HG02870 (cell line): ENCODE measurements at regions not wholly inside any gene's neighbourhood (a gene's known extent, or its start where the extent isn't known, plus 50 kb on each side); places are given as distances from the start of the nearest gene placed in this dataset.

Source experiments
- ATAC-seq: cut with Tn5 transposase; IDR thresholded peaks from one replicate; pipeline ENCODE4 v1.9.1; 2021; ENCODE audit warnings: mild to moderate bottlenecking, moderate library complexity; ENCODE audit not compliant: unreplicated experiment

- ATAC-seq = no peak
Observed at GRCh38 chr7:25279705-25280104, 51.4 kb upstream of the NPVF start.

- ATAC-seq = no peak
Observed at GRCh38 chr7:25280181-25280580, 51.9 kb upstream of the NPVF start.

- ATAC-seq = no peak
Observed at GRCh38 chr7:25282194-25282593, 53.9 kb upstream of the NPVF start.

GRCh38 chr7:25286756-25287155 is 58.5 kb upstream of the NPVF start:
- no peak for ATAC-seq

GRCh38 chr7:25287291-25287690 is 59.0 kb upstream of the NPVF start:
- no peak for ATAC-seq

- ATAC-seq = no peak
Observed at GRCh38 chr7:25288556-25289307, 60.4 kb upstream of the NPVF start.

DNA sequence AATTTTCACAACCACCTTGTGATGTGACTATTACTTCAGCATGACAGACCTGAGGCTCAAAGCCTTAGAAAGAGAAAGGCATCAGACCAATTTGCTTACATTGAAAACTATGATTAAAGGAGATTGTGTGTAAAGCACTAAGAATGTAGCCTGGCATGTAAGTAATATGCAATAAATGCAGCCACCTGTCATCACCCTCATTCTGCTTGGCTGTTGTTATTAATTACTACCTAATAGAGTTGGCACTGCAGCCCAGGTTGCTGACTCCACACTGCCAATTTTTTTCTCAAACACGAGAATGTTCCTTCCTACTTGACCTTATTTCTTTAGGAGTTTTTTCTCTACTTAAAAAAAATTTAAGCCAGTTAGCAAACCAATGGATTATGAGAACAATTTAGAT is 61.2 kb upstream of the NPVF start:
- ATAC-seq = no peak

- ATAC-seq = no peak
Observed at GRCh38 chr7:25294624-25295023, 66.3 kb upstream of the NPVF start.

DNA sequence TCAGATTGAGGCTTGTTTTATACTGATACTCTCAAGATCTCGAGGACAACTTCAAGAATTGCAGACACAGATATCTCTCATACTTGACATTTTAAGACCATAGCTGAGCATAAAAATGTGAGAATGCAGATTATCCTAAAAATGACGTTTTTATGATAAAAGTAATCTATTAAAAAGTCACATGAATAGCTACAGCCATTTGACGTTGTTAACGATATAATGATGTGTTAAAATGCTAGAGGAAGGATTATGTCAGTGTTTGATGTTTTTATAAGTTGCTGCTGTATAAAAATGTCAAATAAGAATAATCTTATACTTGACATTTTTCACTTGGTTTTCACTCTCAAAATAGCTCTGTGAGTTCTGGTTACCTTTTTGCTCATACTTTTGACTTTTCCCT is 67.1 kb upstream of the NPVF start:
- no peak for ATAC-seq

- no peak for ATAC-seq
Observed at GRCh38 chr7:25296086-25296485, 67.8 kb upstream of the NPVF start.

DNA sequence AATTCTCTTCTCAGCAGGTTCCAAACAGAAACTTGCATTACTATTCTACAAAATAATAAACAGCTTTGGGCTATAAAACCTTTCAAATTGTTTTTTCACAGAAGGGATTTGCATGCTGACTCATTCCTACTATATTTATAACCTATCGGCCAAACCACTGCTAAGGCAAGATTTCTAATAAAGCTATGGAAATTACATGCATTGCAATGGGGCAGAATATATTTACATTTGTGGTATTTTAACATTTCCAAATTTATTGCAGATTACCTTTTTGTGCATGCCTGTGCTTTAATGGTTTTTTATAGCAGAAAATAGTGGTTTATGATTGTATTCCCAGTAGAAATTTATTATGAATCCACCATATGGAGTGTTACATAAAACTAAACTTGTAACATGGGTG is 69.0 kb upstream of the NPVF start:
- ATAC-seq = no peak

GRCh38 chr7:25303281-25304181 is 75.2 kb upstream of the NPVF start:
- ATAC-seq = no peak

GRCh38 chr7:25304691-25305090 is 76.4 kb upstream of the NPVF start:
- no peak for ATAC-seq

DNA sequence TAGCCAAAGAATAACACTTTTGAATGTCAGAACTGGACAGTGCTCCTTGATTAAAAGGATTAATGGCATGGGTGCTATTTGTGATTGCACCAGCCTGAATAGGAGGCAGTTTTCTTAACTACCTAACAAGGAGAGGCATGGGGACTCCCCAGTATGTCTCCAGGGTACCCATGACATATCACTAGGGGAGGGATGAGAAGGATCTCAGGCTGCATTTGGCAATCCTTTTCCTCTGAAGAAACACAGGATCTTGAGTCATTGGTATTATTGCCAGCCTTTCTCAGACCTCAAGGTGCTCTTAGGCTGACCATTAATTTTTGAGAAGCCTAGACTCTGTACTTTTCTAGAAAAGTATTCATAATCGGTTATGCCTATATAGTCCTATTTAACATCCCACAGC is 77.5 kb upstream of the NPVF start:
- no peak for ATAC-seq

- ATAC-seq = no peak
Observed at GRCh38 chr7:25307624-25308023, 79.3 kb upstream of the NPVF start.

GRCh38 chr7:25308246-25308645 is 80.0 kb upstream of the NPVF start:
- no peak for ATAC-seq

GRCh38 chr7:25308906-25309705 is 80.8 kb upstream of the NPVF start:
- ATAC-seq = no peak

- no peak for ATAC-seq
Observed at GRCh38 chr7:25310896-25311295, 82.6 kb upstream of the NPVF start.

DNA sequence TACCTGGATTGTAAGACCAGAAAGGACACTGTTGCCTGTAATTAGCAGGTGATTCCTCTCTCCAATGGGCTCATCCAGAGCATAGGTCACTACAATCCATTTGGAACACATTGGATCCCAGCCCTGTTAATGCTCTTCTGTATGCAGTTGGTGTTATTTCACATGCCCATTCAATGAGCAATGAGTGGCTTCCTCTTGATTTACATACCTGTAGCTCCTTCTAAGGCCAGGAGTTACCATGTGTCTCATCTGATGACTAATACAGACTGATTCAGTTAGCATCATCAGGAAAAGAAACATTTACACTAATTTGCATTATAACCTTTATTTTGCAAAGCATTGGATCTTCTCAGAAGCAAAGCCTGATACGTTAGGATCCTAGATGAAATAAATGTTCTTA is 83.1 kb upstream of the NPVF start:
- ATAC-seq = no peak

GRCh38 chr7:25312968-25313367 is 84.7 kb upstream of the NPVF start:
- no peak for ATAC-seq

GRCh38 chr7:25313526-25313925 is 85.2 kb upstream of the NPVF start:
- ATAC-seq = no peak
